CD4-positive, alpha-beta T cell treated with Interleukin-21 for 1 hour (primary cell): ENCODE measurements at regions not wholly inside any gene's neighbourhood (a gene's known extent, or its start where the extent isn't known, plus 50 kb on each side); places are given as distances from the start of the nearest gene placed in this dataset.
"Not testable (repeated sequence)": the region's sequence is repeated elsewhere in the genome, so short reads cannot be mapped to it uniquely, and the experiment has no call there.

ENCODE experiments used
- DNase-seq: peaks from one replicate; pipeline ENCODE4 v3.0.0-alpha.2; 2020

DNA sequence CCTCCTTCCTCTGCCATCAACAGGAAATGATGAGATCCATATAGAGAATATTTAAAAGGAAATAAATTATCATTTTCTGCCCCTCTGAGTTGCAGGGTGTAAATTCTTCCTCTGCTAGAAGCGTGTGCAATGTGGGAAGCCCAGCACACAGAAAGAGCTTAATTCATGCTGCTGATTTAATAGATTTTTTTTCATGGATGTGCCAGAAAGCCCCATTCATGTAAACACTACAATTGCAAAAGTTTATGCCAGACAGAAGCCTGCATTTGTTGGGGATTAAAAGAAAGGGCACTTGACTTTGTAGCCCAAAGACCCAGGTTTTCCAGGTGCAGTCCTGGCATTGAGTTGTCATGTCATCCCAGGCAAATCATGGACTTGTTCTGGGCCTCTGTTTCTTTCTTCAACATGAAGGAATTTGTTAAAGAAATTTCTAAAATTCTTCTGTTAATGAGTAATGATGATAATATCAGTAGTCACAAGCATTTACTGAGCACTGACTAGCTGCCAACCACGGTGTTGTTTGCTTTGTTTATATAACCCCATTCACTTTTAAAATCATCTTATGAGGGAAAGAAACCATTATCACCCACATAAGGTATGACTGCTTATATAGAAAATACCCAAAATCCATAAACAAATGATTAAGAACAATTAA, 341.7 kb downstream of the ANAPC1 start:
- not testable (repeated sequence) for DNase-seq

- not testable (repeated sequence) for DNase-seq
Observed at GRCh38 chr2:111544006-111544405, 340.0 kb downstream of the ANAPC1 start.

DNA sequence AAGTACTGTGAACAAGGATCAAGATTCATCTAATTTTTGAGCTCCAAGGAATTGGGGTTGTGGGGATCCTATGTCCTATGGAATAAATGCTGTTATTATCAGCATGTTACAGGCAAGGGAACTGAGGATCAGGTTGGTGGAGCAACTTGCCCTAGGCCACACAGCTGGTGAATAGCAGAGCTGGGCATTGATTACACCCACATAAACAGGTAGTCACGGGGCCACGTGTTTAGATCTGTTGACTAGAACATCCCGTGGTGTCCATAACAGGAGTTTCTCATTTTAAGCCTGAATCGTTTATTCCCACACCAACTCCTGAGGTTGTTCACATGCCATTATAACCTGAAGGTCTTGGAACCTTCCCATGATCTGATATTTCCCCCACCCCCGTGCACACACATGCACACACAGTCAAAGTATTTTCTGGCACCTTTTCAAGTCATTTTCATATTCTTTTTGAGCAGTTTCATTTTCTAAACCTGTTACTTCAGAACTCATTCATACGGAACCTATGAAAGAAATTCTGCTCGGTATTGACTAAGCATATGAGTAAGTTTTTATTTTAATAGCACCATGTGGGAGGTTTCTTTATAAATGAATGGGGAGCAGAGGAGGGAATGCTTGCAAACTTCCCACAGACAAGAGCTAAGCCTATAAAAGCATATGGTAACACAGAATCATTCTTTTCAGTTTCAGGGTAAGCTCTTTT, 338.1 kb downstream of the ANAPC1 start:
- DNase-seq: not testable (repeated sequence)

DNA sequence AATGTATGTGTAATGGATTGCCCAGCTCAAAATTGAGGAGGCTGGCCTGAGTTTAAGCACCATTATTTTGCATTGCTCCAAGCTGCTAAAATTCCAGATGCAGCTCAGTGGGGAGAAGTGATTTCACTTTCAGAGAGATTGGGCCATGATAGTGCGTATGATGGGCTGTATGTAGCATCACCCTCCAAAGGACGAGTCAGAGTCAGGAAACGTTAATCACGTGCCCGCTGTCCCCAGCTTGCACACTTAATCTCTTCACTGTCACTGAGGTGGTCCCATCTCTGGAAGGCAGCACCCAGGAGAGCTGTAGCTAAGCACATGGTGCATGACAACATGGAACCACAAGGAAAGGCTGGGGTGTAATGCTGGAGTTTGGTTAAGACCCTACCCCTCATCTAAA, 337.4 kb downstream of the ANAPC1 start:
- not testable (repeated sequence) for DNase-seq

GRCh38 chr2:111549174-111549573, 334.8 kb downstream of the ANAPC1 start:
- not testable (repeated sequence) for DNase-seq

DNA sequence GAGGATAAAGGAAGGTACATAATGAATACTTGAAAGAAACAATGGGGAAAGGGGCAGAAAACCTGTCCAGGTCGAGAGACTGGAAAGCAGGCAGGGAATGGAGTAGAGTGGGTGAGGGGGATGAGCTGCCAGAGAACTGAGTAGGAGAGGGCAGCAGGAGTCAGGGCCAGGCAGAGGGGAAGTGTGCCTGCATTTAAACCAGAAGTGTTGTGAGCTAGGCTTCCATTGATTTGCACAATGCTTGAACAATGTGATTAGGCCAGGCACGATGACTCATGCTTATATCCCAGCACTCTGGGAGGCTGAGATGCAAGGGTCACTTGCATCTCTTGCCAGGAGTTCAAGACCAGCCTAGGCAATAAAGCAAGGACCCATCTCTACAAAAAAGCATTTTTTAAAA, 332.6 kb downstream of the ANAPC1 start:
- DNase-seq: not testable (repeated sequence)

GRCh38 chr2:111552625-111553024, 331.4 kb downstream of the ANAPC1 start:
- DNase-seq: not testable (repeated sequence)

GRCh38 chr2:111559301-111559700, 324.7 kb downstream of the ANAPC1 start:
- DNase-seq: not testable (repeated sequence)

- DNase-seq: not testable (repeated sequence)
Observed at GRCh38 chr2:111559814-111560213, 324.2 kb downstream of the ANAPC1 start.

GRCh38 chr2:111566068-111566467, 317.9 kb downstream of the ANAPC1 start:
- not testable (repeated sequence) for DNase-seq

DNA sequence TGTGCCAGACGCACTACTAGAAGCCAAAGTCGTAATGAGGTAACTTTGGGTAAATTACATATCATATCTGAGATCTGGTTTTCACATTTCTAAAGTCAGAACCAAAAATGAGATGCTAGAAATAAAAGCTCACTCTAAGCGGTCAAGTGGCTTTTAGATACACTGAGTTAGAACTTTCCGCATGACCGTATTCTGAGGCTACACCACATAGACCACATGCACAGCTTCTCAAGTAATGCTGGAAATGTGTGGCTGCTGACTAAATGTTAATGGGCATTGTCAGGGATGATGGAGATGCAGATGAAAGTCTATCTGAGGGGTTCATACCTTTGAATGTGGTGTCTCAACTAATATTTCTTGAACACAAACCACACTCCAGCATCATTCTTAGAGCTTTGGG, 316.8 kb downstream of the ANAPC1 start:
- DNase-seq: not testable (repeated sequence)

DNA sequence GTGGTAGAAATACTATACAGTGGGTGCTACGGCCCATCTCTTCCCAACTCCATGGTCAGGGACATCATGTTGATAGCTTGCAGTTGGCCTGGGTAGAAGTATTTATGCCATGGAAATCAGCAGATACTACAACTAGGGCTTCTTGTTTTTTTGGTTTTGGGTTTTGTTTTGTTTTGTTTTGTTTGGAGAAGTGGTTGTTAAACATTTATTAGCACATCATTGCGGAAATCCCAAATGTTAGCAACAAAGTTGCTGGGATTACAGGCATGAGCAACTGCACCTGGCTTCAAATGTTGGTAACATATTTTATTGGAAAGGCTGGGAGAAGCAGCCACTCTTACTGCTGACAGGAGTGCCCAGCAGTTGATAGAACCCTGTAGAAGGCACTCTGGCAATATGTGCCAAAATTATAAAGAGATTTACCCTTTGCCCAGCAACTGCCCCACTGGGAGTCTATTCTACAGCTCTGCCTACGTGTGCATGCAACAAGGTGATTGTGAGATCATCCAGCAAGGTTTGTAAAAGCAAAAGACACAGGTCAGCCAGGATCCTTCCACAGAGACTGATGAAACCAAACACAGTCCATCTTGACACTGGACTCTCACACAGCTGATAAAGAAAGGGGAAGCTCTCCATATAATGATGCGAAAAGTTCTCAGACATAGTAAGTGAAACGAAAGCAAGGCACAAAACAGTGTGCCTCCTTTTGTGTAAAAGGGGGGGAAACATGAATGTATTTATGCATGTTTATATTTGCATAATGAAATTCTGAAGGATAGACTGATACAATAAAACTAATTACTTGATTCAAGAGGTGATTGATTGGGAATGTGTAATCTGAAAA, 314.4 kb downstream of the ANAPC1 start:
- not testable (repeated sequence) for DNase-seq

DNA sequence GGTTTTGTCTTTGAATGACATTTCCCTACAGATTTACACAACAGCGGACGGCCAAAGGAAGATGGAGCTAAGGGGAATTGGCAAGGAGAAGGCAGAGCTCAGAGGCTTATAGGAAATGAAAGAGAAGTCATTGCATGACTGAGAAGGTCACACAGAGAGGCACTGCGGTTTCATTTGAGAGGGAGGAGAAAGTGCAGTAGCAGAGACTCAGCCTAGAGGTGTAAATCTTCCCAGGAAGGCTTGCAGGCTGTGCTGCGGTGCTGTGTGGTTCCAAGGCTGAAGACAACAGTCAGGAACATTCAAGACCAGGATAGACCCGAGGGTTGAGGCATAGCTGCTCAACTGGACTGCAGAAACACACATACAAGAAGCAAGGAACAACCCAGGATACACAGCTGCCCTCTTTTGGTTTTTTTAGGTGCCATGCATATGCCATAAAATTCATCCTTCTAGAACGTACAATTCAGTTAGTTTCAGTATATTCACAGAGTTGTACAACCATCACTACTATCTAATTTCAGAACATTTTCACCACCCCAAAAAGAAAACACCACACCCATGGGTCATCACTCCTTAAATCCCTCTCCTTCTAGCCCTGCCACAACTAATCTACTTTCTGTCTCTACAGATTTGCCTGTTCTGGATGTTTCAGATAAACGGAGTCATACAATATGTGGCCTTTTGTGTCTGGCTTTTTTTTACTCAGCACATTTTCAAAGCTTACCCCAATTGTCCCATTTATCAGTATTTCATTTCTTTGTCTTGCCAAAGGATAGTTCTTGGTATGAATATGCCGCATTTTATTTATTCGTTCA, 313.5 kb downstream of the ANAPC1 start:
- not testable (repeated sequence) for DNase-seq

- not testable (repeated sequence) for DNase-seq
Observed at GRCh38 chr2:111574803-111575202, 309.2 kb downstream of the ANAPC1 start.

DNA sequence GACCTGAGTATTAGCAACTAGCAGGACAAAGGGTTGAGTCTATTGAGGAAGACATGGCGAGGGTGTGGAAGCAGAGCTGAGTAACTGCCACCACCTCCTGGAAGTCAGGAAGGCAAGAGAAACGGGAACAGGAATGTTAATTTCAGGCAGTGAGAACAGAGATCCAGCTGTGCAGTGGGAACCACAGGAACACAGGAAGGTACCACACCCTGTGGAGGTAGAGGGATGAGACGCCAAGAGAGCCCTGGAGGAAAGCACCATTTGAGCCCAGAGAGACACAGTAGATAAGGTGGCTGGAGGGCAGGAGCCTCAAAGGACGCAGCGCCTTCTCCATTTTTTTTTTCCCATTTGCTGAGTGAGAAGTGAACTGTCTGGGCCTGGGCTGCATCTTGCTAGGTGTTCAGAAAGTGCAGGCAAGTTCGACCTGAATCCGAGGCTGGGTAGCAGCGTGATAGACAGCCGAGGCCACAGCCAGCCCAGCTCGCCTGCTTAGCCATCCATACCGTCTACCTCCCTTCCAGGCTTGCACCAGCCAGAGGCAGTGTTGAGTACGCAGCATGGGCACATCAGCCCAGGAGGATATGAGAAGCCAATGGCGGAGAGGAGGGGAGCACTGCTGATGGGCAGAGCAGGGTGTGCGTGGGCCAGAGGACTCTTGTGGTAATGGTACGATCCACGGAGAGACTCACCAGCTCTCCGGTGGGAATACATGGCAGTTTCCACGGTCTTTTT, 306.7 kb downstream of the ANAPC1 start:
- DNase-seq: not testable (repeated sequence)

GRCh38 chr2:111579500-111580134, 304.4 kb downstream of the ANAPC1 start:
- DNase-seq: not testable (repeated sequence)

- DNase-seq: not testable (repeated sequence)
Observed at GRCh38 chr2:111580616-111581015, 303.4 kb downstream of the ANAPC1 start.

DNA sequence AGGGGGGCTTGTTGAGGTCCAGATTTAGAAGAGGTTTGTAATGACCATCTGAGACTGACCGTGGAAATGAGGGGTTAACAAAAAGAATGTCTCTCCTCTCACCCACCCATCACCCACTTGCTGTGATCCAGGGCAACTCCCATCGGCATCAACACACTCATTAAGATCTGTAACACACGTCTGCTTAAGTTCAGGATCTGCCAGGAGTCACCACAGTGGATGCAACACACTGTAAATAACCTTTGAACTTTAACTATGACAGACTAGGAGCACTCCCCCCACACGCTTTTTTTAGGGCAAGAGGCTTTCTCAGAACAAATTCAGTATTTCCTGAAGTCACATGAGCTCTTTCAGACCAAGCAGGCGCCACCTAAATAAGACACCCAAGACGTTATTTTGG, 301.9 kb downstream of the ANAPC1 start:
- DNase-seq: not testable (repeated sequence)

DNA sequence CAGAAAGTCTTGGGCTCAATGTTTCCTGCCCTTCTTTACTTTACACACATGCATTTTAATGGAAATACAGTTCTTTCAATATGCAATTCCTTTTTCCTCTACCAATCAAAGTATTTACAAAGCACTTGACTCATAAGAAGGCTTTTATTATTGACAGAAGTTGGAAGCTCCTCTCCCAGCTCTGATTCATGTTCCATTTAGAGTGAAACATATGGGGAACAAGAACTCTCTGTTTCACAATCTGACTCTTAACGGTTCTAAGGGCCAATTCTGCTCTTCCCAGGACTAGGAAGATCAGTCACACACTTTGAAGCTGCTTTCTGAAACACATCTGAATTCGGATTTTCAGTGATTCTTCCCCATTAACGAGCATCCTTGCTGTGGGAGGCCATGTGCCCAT, 300.5 kb downstream of the ANAPC1 start:
- DNase-seq: not testable (repeated sequence)

DNA sequence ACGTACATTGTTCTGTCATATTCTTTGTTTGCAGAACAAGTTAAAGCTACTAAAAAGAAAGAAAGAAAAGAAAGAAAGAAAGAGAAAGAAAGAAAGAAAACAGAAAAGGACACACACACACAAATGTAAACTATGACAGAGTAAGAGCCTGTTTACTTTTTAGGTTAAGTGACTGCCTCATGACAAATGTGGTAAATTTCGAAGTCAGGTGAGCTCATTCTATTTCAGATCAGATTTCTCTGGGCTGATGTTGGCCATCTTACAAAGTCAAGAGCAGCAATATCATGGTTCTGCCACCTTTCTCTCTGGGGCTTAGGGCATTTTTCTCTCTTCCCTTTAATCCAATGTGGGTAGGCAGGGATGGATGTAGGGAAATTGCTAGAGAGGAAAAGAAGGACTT, 299.5 kb downstream of the ANAPC1 start:
- DNase-seq: not testable (repeated sequence)

- not testable (repeated sequence) for DNase-seq
Observed at GRCh38 chr2:111584950-111585349, 299.0 kb downstream of the ANAPC1 start.
